Peyer's patch (tissue), 4 donors: ENCODE measurements at regions not wholly inside any gene's neighbourhood (a gene's known extent, or its start where the extent isn't known, plus 50 kb on each side); places are given as distances from the start of the nearest gene placed in this dataset.

Experiments
- DNase-seq, 3 donors: peaks; one replicate each; pipeline ENCODE4 v3.0.0-alpha.2; 2017 to 2019
- H3K27ac ChIP-seq, 4 donors: fragments of 200-600 bp; sonication (generic); one replicate each; pipeline ENCODE4 v1.5.1; 2016 to 2019
- H3K27me3 ChIP-seq, 2 donors: fragments of 200-600 bp; sonication (generic); one replicate each; pipeline ENCODE4 v1.5.1; 2019
- H3K36me3 ChIP-seq, 3 donors: fragments of 200-600 bp; sonication (generic); one replicate each; pipeline ENCODE4 v1.5.1; 2016 to 2019
- H3K4me1 ChIP-seq, 4 donors: fragments of 200-600 bp; sonication (generic); one replicate each; pipeline ENCODE4 v1.5.1; 2016 to 2019
- H3K4me3 ChIP-seq, 4 donors: fragments of 200-600 bp; sonication (generic); 1 replicate in 3 of 4; 2 replicates in 1 of 4; pipeline ENCODE4 v1.5.1; 2016 to 2019; ENCODE audit warnings: mild to moderate bottlenecking in 1 of 4
- H3K9me3 ChIP-seq, 4 donors: fragments of 200-600 bp; sonication (generic); one replicate each; pipeline ENCODE4 v1.5.1; 2016 to 2019; ENCODE audit warnings: mild to moderate bottlenecking in 1 of 4
- CTCF ChIP-seq, 6 experiments: fragments of 450-650 bp in 4 of 6; fragments of 200-600 bp in 2 of 6; sonication (generic) in 1 of 6; IDR thresholded peaks; one replicate each; pipeline ENCODE4 v1.5.1; 2017 to 2019; ENCODE audit warnings: antibody characterized with exemption in 6 of 6, mild to moderate bottlenecking in 3 of 6, moderate library complexity in 1 of 6
- POLR2A ChIP-seq, 2 donors: fragments of 450-650 bp; IDR thresholded peaks; one replicate each; pipeline ENCODE4 v1.5.1; 2017; ENCODE audit warnings: antibody characterized with exemption in 2 of 2, mild to moderate bottlenecking in 2 of 2, moderate library complexity in 2 of 2

- no peak overlapping the region for H3K4me3 ChIP-seq
- H3K27me3 ChIP-seq, result no peaks in the 10 kb centered on the region
- H3K27ac ChIP-seq, result no peak overlapping the region
- DNase-seq, result no peak
- no peaks in the 10 kb centered on the region for H3K9me3 ChIP-seq
- no peak for TF ChIP-seq POLR2A (IDR thresholded peaks at IDR 0.05)
- H3K4me1 ChIP-seq, result peaks cover 0 to 5% (median 0%) of the 10 kb centered on the region in 4 donors
- peaks cover 0 to 6% (median 0%) of the 10 kb centered on the region in 3 donors for H3K36me3 ChIP-seq
Observed at GRCh38 chr13:50094615-50095293, 79.5 kb downstream of the KCNRG start.

DNA sequence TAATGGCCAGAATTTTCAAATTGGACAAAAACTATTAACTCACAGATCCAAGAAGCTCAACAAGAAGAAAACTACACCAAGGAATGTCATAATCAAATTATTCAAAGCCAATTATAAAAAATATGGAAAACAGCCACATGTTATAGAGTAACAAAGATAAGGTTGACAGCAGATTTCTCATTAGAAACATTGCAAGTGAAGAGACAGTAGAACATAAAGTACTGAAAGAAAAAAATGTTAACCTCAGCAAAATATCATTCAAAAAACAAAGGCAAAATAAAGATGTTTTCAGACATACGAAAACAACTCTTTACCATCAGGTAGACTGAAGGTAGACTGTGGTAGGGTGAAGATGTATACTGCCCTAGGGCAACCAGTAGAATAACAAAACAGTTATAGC lies 83.4 kb downstream of the KCNRG start:
- Histone ChIP-seq H3K9me3 (no peaks in the 10 kb centered on the region), H3K36me3 (peaks cover 0 to 6% (median 0%) of the 10 kb centered on the region in 3 donors), H3K4me1 (no peaks in the 10 kb centered on the region), H3K27me3 (no peaks in the 10 kb centered on the region), H3K4me3 (no peak overlapping the region), H3K27ac (no peak overlapping the region)
- DNase-seq, result no peak
- TF ChIP-seq CTCF (IDR thresholded peaks at IDR 0.05) (no peak), POLR2A (IDR thresholded peaks at IDR 0.05) (no peak)

GRCh38 chr13:50099473-50099872 lies 84.2 kb downstream of the KCNRG start:
- Histone ChIP-seq H3K36me3 (peaks cover 0 to 6% (median 0%) of the 10 kb centered on the region in 3 donors), H3K4me3 (no peak overlapping the region), H3K9me3 (no peaks in the 10 kb centered on the region), H3K27me3 (no peaks in the 10 kb centered on the region), H3K4me1 (no peaks in the 10 kb centered on the region), H3K27ac (no peak overlapping the region)
- no peak for DNase-seq
- no peak for TF ChIP-seq CTCF (IDR thresholded peaks at IDR 0.05)
- no peak for TF ChIP-seq POLR2A (IDR thresholded peaks at IDR 0.05)

DNA sequence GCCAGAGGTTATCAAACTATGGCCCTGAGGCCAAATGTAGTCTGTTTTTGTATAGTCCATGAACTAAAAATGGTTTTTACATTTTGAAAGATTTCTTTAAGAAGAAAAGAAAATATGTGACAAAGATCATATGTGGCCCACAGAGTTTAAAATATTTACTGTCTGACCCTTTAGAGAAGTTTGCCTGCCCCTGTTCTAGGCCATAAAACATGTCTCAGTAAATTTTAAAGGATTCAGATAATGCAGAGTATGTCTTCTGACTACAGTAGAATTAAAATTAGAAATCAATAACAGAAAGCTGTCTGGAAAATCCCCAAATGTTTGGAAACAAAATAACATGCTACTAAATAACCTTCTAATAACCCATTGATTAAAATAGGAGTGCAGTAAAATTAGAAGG lies 86.3 kb downstream of the KCNRG start:
- peaks cover 0 to 6% (median 0%) of the 10 kb centered on the region in 3 donors for H3K36me3 ChIP-seq
- H3K27me3 ChIP-seq, result no peaks in the 10 kb centered on the region
- no peak for TF ChIP-seq CTCF (IDR thresholded peaks at IDR 0.05)
- TF ChIP-seq POLR2A (IDR thresholded peaks at IDR 0.05), result no peak
- H3K27ac ChIP-seq, result no peak overlapping the region
- H3K9me3 ChIP-seq, result no peaks in the 10 kb centered on the region
- H3K4me3 ChIP-seq, result no peak overlapping the region
- no peaks in the 10 kb centered on the region for H3K4me1 ChIP-seq
- no peak for DNase-seq

DNA sequence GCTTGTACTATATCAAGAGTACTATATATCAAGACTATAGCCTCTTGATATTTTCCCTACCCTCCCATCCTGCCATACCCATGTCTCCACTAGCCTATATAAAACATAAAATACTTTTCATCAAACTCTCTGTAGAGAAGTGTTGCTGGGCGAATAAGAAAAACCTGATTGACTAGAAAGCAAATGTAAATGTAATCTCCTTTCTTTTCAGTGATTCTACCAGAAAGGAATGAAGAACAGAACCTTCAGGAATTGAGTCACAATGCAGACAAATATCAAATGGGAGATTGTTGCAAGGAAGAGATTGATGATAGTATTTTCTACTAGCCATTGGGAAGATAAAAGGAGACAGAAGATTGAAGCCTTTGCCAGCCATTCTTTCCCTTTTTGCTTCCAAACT lies 89.2 kb downstream of the KCNRG start:
- Histone ChIP-seq H3K27ac (no peak overlapping the region), H3K9me3 (no peaks in the 10 kb centered on the region), H3K27me3 (no peaks in the 10 kb centered on the region), H3K4me1 (peaks cover 0 to 5% (median 0%) of the 10 kb centered on the region in 4 donors), H3K36me3 (peaks cover 0 to 2% (median 0%) of the 10 kb centered on the region in 3 donors), H3K4me3 (no peak overlapping the region)
- TF ChIP-seq CTCF (IDR thresholded peaks at IDR 0.05) (no peak), POLR2A (IDR thresholded peaks at IDR 0.05) (no peak)
- no peak for DNase-seq

- Histone ChIP-seq H3K9me3 (no peaks in the 10 kb centered on the region), H3K27me3 (no peaks in the 10 kb centered on the region), H3K4me1 (peaks cover 0 to 5% (median 0%) of the 10 kb centered on the region in 4 donors), H3K27ac (peak overlapping the region in 2 of 4 donors; percentile 41 to 59), H3K4me3 (no peak overlapping the region), H3K36me3 (no peaks in the 10 kb centered on the region)
- no peak for DNase-seq
- no peak for TF ChIP-seq CTCF (IDR thresholded peaks at IDR 0.05)
- TF ChIP-seq POLR2A (IDR thresholded peaks at IDR 0.05), result no peak
Observed at GRCh38 chr13:50106559-50106958, 91.3 kb downstream of the KCNRG start.
